HG03469 (cell line): ENCODE measurements at regions not wholly inside any gene's neighbourhood (a gene's known extent, or its start where the extent isn't known, plus 50 kb on each side); places are given as distances from the start of the nearest gene placed in this dataset.
"Not testable (repeated sequence)": the region's sequence is repeated elsewhere in the genome, so short reads cannot be mapped to it uniquely, and the experiment has no call there.

Source experiments
- ATAC-seq: cut with Tn5 transposase; IDR thresholded peaks from one replicate; pipeline ENCODE4 v1.9.1; 2021; ENCODE audit warnings: mild to moderate bottlenecking, moderate library complexity, moderate number of reproducible peaks; ENCODE audit not compliant: unreplicated experiment

- ATAC-seq: no peak
Observed at GRCh38 chr9:29233193-29233592, 1659.9 kb upstream of the C9orf72 start.

- no peak for ATAC-seq
Observed at GRCh38 chr9:29241320-29241719, 1668.0 kb upstream of the C9orf72 start.

GRCh38 chr9:29245351-29245750, 1672.1 kb upstream of the C9orf72 start:
- ATAC-seq: no peak

- ATAC-seq: not testable (repeated sequence)
Observed at GRCh38 chr9:29270400-29270799, 1697.1 kb upstream of the C9orf72 start.

GRCh38 chr9:29282121-29282520, 1708.8 kb upstream of the C9orf72 start:
- ATAC-seq: no peak

- ATAC-seq: no peak
Observed at GRCh38 chr9:29285818-29286217, 1712.5 kb upstream of the C9orf72 start.

- ATAC-seq: no peak
Observed at GRCh38 chr9:29289365-29289764, 1716.1 kb upstream of the C9orf72 start.

GRCh38 chr9:29290516-29290915, 1717.2 kb upstream of the C9orf72 start:
- no peak for ATAC-seq

- ATAC-seq: no peak
Observed at GRCh38 chr9:29297592-29297991, 1724.3 kb upstream of the C9orf72 start.

- no peak for ATAC-seq
Observed at GRCh38 chr9:29311221-29311620, 1737.9 kb upstream of the C9orf72 start.

GRCh38 chr9:29312327-29312726, 1739.0 kb upstream of the C9orf72 start:
- no peak for ATAC-seq

GRCh38 chr9:29319736-29320513, 1746.6 kb upstream of the C9orf72 start:
- no peak for ATAC-seq

- ATAC-seq: no peak
Observed at GRCh38 chr9:29322240-29322639, 1749.0 kb upstream of the C9orf72 start.

GRCh38 chr9:29325894-29326293, 1752.6 kb upstream of the C9orf72 start:
- ATAC-seq: no peak

GRCh38 chr9:29332789-29333188, 1759.5 kb upstream of the C9orf72 start:
- ATAC-seq: no peak

- ATAC-seq: no peak
Observed at GRCh38 chr9:29336281-29336680, 1763.0 kb upstream of the C9orf72 start.

GRCh38 chr9:29339387-29339786, 1766.1 kb upstream of the C9orf72 start:
- ATAC-seq: no peak

GRCh38 chr9:29348999-29349398, 1775.7 kb upstream of the C9orf72 start:
- no peak for ATAC-seq

- ATAC-seq: no peak
Observed at GRCh38 chr9:29389421-29389820, 1816.1 kb upstream of the C9orf72 start.

- no peak for ATAC-seq
Observed at GRCh38 chr9:29390859-29391258, 1817.6 kb upstream of the C9orf72 start.

- no peak for ATAC-seq
Observed at GRCh38 chr9:29393064-29393463, 1819.8 kb upstream of the C9orf72 start.

GRCh38 chr9:29394855-29395254, 1821.6 kb upstream of the C9orf72 start:
- no peak for ATAC-seq

- no peak for ATAC-seq
Observed at GRCh38 chr9:29397148-29397547, 1823.9 kb upstream of the C9orf72 start.
